ENCODE measurements at regions not wholly inside any gene's neighbourhood (a gene's known extent, or its start where the extent isn't known, plus 50 kb on each side); places are given as distances from the start of the nearest gene placed in this dataset.

DNA sequence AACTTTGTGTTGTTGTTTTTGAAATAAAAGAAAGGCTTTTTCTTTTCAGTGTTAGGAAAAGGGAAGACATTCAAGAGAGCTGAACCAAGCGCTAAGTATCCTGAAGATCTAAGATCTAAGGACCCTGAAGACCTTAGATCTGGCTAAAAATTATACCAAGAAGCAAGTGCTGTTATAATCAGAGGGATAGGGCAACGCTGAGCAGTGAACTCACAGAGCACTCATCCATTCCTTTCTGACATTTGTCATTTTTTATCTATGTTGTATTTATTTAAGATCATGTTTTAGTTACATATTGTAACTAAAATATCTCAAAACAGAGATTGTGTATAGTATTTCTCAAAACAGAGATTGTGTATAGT lies 60.5 kb upstream of the FAM216B start:
- DNase-seq (ENCODE audit: low read depth): no peak

DNA sequence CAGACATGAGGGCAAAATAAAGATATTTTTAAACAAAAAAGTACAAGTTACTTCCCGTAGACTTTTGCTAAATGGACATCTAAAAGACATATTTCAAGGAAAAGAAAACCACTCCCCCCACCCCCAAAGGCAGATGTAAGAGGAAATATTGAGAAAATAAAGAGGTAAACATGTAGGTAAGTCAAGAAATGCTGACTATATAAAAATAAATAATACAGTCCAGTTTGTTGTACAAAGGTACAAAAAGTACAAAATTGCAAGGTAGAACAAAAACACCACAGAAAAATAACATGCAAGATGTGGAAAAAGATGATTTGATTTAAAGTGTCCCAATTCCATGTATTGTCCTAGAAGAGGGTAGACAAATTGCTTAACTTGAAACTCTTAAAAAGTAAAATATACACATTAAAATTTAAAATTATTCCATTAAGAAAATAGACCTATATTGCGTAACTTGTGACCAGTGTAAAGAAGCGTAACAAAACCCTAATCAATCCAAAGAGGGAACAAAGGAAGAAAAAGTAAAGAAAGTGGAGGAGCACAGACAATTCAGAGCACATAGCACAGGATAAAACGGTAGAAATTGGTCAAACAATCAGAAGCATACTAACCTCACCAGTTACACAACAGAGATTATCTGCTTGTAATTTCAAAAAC lies 58.4 kb upstream of the FAM216B start:
- no peak for DNase-seq (ENCODE audit: low read depth)

DNA sequence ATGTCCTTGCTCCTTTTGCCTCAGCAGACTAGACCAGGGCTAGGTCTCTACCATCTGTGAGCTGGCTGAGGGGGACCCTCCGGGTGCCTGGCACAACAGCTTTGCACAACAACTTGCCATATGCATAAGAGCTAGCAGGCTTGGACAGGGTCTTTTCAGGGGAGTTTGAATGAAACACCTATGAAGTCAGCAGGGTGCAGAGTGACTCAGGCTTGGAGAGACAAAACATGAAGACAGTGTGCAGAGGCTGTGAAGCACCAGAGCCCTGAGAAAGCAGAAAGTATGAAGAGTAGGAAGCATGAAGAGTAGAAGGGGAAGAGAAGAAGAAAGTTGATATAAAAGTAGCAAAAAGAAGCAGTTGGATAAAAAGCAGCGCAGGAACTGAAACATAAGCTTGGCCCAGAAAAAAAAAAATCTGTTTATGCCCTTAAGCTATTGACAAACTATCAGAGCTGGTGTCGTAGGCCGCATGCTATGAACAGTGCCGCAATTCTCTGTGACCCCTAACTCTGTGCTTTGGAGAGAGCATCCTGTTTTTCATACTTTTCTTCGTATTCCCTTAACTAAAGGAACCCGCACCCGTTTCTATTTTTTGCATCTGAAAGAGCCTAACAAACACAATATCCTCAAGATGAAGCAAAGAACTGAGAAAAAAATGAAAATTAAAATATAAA lies 52.7 kb upstream of the FAM216B start:
- DNase-seq (ENCODE audit: low read depth): peak; percentile 95

- DNase-seq (ENCODE audit: low read depth): no peak
Observed at GRCh38 chr13:42729857-42730402, 51.5 kb upstream of the FAM216B start.
